Ishikawa (cell line): ENCODE measurements at regions not wholly inside any gene's neighbourhood (a gene's known extent, or its start where the extent isn't known, plus 50 kb on each side); places are given as distances from the start of the nearest gene placed in this dataset.

Experiments
- CEBPB ChIP-seq: IDR thresholded peaks from 2 replicates; pipeline ENCODE4 v1.6.1; 2012
- CREB1 ChIP-seq: IDR thresholded peaks from 2 replicates; pipeline ENCODE4 v1.6.1; 2012; ENCODE audit warnings: low read depth
- EGR1 ChIP-seq: IDR thresholded peaks from 2 replicates; pipeline ENCODE4 v1.6.1; 2012
- EP300 ChIP-seq: IDR thresholded peaks from 2 replicates; pipeline ENCODE4 v1.6.1; 2012; ENCODE audit warnings: borderline replicate concordance
- FOXM1 ChIP-seq: IDR thresholded peaks from 2 replicates; pipeline ENCODE4 v1.6.1; 2012; ENCODE audit warnings: low read depth, borderline replicate concordance
- NFIC ChIP-seq: IDR thresholded peaks from 2 replicates; pipeline ENCODE4 v1.6.1; 2012
- RAD21 ChIP-seq: IDR thresholded peaks from 2 replicates; pipeline ENCODE4 v1.6.1; 2012; ENCODE audit warnings: low read depth
- TAF1 ChIP-seq: IDR thresholded peaks from 2 replicates; pipeline ENCODE4 v1.6.1; 2012; ENCODE audit warnings: low read depth, mild to moderate bottlenecking
- TCF12 ChIP-seq: IDR thresholded peaks from 2 replicates; pipeline ENCODE4 v1.6.1; 2012; ENCODE audit warnings: low read depth
- TEAD4 ChIP-seq: IDR thresholded peaks from 2 replicates; pipeline ENCODE4 v1.6.1; 2012
- USF1 ChIP-seq: IDR thresholded peaks from 2 replicates; pipeline ENCODE4 v1.6.1; 2012
- YY1 ChIP-seq: IDR thresholded peaks from 2 replicates; pipeline ENCODE4 v1.6.1; 2012; ENCODE audit warnings: low read depth
- ZBTB7A ChIP-seq: IDR thresholded peaks from 2 replicates; pipeline ENCODE4 v1.6.1; 2012; ENCODE audit warnings: low read depth
- TF ChIP-seq, protein P1 (sequence below): IDR thresholded peaks from 2 replicates; pipeline ENCODE4 v1.6.1; 2012; ENCODE audit warnings: low read depth, mild to moderate bottlenecking
- TF ChIP-seq, protein P2 (sequence below): IDR thresholded peaks from 2 replicates; pipeline ENCODE4 v1.6.1; 2012

DNA sequence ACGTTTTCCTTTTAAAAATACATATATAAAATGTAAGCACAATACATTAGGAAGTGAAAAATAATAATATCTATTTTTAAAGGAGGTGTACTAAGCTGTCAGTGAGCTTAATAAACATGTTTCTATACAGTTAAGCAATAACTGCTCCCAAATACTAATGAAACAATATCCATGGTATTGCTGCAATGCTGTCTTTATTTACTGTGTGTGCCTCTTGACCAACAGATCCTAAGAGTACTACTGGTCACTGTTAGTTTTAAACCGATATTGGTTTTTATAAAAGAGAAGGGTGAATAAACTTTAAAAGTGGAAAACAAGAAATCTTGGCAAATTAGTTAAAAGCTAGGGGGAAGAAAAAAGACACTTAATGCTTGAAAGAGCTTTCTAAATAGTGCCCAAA, 1029.0 kb downstream of the FSTL5 start:
- TF ChIP-seq EGR1 (no peak), NFIC (no peak), ZBTB7A (no peak), CEBPB (no peak)
- TF ChIP-seq, protein P1, sequence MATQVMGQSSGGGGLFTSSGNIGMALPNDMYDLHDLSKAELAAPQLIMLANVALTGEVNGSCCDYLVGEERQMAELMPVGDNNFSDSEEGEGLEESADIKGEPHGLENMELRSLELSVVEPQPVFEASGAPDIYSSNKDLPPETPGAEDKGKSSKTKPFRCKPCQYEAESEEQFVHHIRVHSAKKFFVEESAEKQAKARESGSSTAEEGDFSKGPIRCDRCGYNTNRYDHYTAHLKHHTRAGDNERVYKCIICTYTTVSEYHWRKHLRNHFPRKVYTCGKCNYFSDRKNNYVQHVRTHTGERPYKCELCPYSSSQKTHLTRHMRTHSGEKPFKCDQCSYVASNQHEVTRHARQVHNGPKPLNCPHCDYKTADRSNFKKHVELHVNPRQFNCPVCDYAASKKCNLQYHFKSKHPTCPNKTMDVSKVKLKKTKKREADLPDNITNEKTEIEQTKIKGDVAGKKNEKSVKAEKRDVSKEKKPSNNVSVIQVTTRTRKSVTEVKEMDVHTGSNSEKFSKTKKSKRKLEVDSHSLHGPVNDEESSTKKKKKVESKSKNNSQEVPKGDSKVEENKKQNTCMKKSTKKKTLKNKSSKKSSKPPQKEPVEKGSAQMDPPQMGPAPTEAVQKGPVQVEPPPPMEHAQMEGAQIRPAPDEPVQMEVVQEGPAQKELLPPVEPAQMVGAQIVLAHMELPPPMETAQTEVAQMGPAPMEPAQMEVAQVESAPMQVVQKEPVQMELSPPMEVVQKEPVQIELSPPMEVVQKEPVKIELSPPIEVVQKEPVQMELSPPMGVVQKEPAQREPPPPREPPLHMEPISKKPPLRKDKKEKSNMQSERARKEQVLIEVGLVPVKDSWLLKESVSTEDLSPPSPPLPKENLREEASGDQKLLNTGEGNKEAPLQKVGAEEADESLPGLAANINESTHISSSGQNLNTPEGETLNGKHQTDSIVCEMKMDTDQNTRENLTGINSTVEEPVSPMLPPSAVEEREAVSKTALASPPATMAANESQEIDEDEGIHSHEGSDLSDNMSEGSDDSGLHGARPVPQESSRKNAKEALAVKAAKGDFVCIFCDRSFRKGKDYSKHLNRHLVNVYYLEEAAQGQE, result no peak

DNA sequence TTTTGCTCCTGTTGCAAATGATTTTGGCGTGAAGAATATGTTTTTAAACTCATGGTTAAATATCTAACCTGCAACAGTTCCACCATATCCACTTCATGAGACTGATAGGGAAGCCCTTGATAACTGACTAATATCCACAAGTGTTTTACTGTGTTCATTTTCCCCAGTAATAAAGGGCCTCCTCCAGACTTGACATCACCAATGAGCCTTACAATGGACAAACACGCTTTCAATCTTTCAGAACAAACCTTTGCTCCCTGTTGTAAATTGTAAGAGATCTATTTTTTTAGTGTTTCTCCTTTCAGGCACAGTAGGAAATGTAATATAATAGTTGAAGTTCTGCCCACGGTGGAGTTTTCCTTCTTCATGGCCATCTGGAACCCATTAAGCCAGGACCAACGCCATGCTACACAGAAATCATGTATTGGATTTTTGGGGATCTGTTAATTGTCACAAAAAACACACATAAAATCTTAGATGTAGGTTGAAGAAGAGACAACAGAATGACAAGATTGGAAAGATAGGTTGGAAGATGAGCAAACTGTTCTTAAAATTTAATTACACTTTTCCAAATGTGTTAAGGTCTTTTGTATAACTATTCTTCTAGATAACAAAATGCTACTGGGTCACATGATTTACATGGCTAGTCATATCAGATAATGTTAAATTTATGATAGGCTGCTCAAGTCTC, 1030.1 kb downstream of the FSTL5 start:
- TF ChIP-seq EP300 (no peak), TEAD4 (no peak), CEBPB (no peak)

GRCh38 chr4:161132715-161133425, 1030.9 kb downstream of the FSTL5 start:
- TF ChIP-seq NFIC, result no peak
- no peak for TF ChIP-seq EP300
- TF ChIP-seq, protein P2, sequence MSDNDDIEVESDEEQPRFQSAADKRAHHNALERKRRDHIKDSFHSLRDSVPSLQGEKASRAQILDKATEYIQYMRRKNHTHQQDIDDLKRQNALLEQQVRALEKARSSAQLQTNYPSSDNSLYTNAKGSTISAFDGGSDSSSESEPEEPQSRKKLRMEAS, result no peak
- TF ChIP-seq CREB1, result no peak
- TF ChIP-seq TAF1, result no peak
- TF ChIP-seq RAD21, result no peak
- TF ChIP-seq, protein P1, result no peak
- TF ChIP-seq CEBPB, result no peak
- no peak for TF ChIP-seq FOXM1
- no peak for TF ChIP-seq USF1
- TF ChIP-seq TEAD4, result no peak
- no peak for TF ChIP-seq EGR1
- no peak for TF ChIP-seq TCF12
- TF ChIP-seq YY1, result no peak
- TF ChIP-seq ZBTB7A, result no peak

DNA sequence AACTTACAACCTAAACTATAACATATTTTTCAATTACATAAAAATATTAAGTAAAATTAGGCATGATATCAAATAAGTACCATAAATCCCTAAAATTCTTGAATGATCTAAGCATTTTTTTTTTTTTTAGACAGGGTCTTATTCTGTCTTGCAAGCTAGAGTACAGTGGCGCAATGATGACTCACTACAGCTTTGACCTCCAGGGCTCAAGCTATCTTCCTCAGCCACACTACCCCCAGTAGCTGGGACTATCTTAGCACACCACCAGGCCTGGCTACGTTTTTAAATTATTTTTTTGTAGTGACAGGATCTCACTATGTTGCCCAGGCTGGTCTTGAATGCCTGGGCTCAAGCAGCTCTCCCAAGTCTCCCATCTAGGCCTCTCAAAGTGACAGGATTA, 1042.3 kb downstream of the FSTL5 start:
- TF ChIP-seq CEBPB (no peak), TCF12 (no peak), EGR1 (no peak), RAD21 (no peak), YY1 (no peak), NFIC (no peak), TAF1 (no peak), USF1 (no peak), TEAD4 (no peak), EP300 (no peak), FOXM1 (no peak), ZBTB7A (no peak), CREB1 (no peak)
- TF ChIP-seq, protein P2, result no peak
- TF ChIP-seq, protein P1, result no peak
